ENCODE measurements at regions not wholly inside any gene's neighbourhood (a gene's known extent, or its start where the extent isn't known, plus 50 kb on each side); places are given as distances from the start of the nearest gene placed in this dataset.

- Histone ChIP-seq H3K27ac (no peak overlapping the region), H3K36me3 (no peaks in the 10 kb centered on the region), H3K4me3 (no peak overlapping the region), H3K4me1 (no peaks in the 10 kb centered on the region), H3K9me3 (no peaks in the 10 kb centered on the region), H3K27me3 (peaks cover 0 to 66% (median 40%) of the 10 kb centered on the region in 7 donors)
- no peak for DNase-seq
- 79 to 81% methylated on average over 17 of the region's 17 CpGs for WGBS, 2 donors
- ATAC-seq = no peak
- intact Hi-C loops (cut with DNase I) = no loop called here
- TF ChIP-seq CTCF (IDR thresholded peaks at IDR 0.05) = no peak
Measured at GRCh38 chr4:8769645-8770517, 101.8 kb downstream of the HMX1 start.

GRCh38 chr4:8768357-8768999 lies 103.2 kb downstream of the HMX1 start:
- Histone ChIP-seq H3K4me1 (no peaks in the 10 kb centered on the region), H3K27ac (no peak overlapping the region), H3K27me3 (peaks cover 0 to 55% (median 38%) of the 10 kb centered on the region in 7 donors), H3K4me3 (no peak overlapping the region), H3K9me3 (no peaks in the 10 kb centered on the region), H3K36me3 (no peaks in the 10 kb centered on the region)
- intact Hi-C loops (cut with DNase I) = no loop called here
- ATAC-seq (no peak), DNase-seq (no peak)
- 88% methylated on average over 20 of the region's 20 CpGs for WGBS, 2 donors
- no peak for TF ChIP-seq CTCF (IDR thresholded peaks at IDR 0.05)

DNA sequence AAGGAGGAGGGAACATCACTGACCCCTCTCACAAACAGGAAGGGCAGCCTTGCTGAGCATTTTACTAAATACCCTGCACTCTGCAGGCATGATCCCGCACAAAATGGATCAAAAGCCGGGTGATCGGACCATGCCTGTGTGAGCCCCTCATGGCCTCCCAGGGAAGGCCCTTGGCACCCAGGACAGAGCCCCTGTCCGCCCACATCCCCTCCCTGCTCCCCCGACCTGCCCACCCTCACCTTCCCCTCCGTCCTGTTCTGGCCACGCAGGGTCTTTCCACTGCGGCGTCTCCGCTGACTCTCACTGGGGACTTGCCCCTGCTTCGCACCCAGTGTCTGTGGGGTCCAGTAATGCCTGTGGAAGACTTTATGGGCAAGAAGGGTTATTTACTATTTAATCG lies 105.0 kb downstream of the HMX1 start:
- no peak for TF ChIP-seq CTCF (IDR thresholded peaks at IDR 0.05)
- intact Hi-C loops (cut with DNase I) = no loop called here
- Histone ChIP-seq H3K9me3 (no peaks in the 10 kb centered on the region), H3K27me3 (peaks cover 0 to 59% (median 47%) of the 10 kb centered on the region in 7 donors), H3K4me1 (no peaks in the 10 kb centered on the region), H3K36me3 (no peaks in the 10 kb centered on the region), H3K27ac (no peak overlapping the region), H3K4me3 (no peak overlapping the region)
- ATAC-seq (no peak), DNase-seq (no peak)
- 78 to 86% methylated on average over 12 of the region's 12 CpGs for WGBS, 2 donors

DNA sequence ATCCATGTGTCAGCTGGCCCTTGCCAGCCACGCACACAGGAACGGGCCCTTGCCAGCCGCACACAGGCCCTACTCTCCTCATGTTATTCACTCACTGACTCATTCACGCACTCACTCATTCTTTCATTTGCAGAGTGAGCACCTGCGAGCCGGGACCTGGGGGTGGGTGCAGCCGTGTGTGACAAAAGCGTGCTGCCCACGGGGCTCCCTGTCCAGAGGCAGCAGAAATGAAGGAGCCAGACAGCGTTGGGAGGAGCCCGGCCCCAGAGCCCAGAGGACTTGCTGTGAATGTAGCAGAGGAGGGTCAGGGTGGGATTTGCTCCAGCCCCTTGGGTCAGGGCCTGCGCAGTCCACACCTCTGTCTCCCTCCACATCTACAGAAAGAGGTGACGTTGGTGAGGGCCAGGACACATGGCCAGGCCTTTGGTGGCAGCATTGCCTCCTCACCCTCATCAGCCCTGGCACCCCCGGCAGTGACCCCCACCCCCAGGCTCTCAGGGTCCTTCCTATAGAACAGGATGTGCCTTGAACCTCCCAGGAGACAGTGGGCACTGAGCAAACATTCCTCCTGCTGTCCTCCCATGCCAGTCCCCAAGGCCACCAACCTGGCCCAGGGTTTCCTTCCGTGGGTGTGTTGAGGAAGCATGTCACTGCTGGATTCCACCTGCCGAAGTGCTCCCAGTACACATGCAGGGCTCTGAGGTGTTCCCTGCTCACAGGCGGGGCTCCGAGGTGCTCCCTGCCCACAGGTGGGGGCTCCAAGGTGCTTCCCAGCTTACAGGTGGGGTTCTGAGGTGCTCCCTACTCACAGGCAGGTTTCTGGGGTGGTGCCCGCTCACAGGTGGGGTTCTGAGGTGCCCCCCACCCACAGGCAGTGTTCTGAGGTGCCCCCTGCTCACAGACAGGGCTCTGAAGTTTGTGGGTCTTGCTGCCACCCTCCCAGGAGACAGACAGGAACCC lies 105.7 kb downstream of the HMX1 start:
- no peak overlapping the region for H3K4me3 ChIP-seq
- no peaks in the 10 kb centered on the region for H3K4me1 ChIP-seq
- H3K27ac ChIP-seq = no peak overlapping the region
- H3K36me3 ChIP-seq = no peaks in the 10 kb centered on the region
- DNase-seq = no peak
- intact Hi-C loops (cut with DNase I) = no loop called here
- no peak for TF ChIP-seq CTCF (IDR thresholded peaks at IDR 0.05)
- no peak for ATAC-seq
- WGBS, 2 donors = 80% methylated on average over 19 of the region's 19 CpGs
- H3K27me3 ChIP-seq = peaks cover 0 to 58% (median 49%) of the 10 kb centered on the region in 7 donors
- H3K9me3 ChIP-seq = no peaks in the 10 kb centered on the region

All from heart right ventricle (tissue), 16 donors.